Kasumi-1 (cell line): ENCODE measurements at regions not wholly inside any gene's neighbourhood (a gene's known extent, or its start where the extent isn't known, plus 50 kb on each side); places are given as distances from the start of the nearest gene placed in this dataset.

ENCODE experiments used
- DNase-seq, 2 experiments: peaks; one replicate each; lab custom pipeline; 2025; lab: John Stamatoyannopoulos, UW

DNA sequence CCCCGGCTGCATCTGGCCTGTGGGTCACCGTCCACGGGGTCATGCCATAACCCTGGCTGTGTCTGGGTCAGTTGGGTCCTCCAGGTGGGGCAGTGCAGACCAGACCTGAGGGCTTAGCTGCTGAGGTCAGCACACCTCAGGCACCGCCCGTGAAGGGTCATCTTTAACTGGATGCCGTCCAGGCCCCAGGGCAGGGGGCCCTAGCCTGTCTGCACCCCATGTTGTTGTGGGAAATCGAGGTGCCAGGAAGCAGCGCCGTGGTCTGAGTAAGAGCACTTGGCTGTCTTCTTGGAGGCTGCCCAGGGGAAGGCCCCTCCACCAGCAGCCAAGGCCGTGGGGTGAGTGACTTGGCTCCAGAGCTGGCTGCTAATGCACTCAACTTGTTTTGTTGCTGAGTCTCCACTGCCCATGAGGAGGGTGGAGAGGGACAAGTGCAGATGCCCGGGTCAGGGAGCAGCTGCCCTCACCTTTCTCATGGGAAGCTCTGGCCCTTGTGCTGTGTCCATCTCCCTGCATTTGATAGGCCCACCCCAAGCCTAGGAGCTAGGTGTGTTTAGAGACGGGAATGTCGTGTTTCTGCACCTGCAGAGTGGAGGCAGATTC lies 317.2 kb downstream of the TMEM121 start:
- DNase-seq, result no peak

DNA sequence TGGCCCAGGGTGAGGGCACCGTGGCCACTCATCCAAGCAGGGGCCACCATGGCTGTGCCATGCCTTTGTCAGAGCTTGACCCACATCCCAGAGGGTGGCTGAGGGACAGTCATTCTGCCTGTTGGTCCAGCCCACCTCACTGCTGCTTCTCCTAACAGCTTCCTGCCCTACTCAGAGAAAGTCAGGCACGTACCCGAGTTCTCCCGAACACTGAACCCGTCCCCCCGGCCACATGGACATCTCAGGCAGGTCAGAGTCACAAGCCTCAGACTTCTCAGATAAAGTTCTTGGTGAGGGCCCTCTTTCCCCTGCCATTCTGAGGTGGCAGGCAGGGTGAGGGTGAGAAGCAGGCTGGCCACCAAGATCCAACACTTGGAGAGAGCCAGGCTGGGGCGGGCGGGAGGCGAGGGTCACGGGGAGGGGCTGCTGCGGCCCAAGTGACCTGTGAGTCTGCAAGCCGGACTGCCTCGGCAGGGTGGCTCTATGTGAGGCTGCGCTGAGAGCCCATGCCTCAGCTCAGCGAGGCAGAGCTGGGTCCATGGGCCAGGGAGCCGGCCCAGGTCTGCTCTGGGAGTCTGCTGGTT lies 317.8 kb downstream of the TMEM121 start:
- DNase-seq, result no peak

DNA sequence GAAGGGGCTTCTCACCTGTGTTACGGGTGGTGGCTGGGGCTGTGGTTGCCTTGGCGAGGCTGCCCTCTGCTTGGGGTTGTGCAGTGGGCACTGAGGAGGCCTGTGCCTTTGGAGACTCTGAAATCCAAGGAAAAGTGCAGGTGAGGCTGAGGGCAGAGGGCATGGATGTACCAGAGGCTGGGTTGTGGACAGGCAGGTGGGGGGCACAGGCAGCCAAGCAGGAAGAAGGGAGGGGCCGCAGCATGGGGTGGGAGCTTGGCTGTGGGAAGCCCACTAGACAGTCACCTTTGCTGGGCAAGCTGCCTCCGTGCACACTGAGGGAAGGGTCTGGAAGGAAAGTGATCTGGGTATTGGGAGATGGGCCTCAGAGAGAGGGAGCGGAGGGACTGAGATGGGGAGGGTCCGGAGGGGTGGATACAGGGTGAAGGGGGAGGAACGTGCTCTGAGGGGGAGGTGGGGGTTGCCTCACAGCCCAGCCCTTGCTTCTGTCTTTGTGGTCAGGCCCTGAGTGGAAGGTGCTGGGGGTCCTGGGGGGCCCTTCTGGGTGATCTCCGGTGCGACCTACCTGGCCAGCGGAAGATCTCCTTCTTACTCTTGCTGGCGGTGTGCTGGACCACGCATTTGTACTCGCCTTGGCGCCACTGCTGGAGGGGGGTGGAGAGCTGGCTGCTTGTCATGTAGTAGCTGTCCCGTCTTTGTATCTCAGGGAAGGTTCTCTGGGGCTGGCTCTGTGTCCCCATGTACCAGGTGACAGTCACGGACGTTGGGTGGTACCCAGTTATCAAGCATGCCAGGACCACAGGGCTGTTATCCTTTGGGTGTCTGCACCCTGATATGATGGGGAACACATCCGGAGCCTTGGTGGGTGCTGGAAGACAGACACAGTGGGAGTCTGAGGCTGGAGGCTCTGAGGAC lies 318.7 kb downstream of the TMEM121 start:
- DNase-seq, result no peak

DNA sequence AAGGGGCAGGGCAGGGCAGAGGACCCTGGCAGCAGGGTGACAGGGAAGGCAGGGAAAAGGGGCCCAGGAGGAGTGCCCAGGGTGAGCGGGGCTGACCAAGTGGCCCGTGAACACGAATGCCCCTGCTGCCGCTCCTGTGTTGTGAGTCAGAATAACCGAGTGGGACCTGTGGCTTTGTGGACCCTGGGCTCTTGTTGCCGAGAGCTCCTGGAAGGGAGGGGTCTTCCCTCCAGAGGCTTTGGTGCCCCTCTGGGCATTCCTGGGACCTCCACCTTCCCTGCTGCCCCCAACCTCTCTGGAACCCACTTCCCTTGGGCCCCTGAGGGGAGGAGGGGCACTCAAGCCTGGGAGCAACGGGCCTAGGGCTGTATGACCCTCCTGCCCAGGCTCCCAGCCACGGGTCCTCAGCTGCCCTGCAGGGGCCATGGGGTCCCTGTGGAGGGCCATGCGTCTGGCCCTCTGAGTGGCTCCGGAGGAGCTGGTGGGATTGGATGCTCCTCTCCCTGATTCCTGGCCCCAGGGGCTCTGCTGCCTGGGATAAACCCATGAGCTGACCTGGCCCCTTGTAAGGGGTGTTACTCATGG lies 319.4 kb downstream of the TMEM121 start:
- no peak for DNase-seq

DNA sequence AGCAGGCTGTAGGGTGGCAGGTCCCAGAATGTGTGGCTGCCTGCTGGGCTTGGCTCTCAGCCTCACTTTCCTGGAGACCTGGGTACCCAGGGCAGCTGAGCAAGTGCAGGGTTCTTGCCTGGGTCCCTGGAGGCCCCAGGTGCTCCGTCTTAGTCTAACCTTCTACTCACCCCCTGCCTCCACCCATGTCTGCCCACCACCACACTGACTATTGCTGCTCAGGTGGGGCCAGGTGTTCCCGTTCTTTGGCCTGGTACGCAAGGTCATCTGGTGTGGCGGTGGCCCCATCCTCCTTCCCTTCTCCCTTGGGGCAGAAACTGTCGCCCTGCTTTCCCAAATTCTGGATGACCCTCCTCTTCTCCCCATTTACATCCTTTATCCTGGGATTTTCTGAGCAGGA lies 319.9 kb downstream of the TMEM121 start:
- no peak for DNase-seq

DNA sequence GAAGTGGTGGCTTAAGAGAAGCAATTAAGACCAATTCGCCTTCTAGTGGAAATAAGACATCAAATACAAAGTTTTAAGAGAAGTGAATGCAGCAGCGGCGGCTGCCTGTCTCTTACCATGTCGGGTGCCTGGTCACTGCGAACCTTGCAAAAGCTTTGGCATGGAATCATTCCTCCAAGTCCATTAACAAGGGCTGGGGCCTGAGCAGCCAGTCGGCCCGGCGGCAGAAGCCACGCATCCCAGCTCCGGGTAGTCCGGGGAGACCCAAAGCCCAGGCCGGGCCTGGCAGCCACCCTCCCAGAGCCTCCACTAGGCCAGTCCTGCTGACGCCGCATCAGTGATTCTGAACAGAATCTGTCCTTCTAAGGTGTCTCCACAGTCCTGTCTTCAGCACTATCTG lies 321.0 kb downstream of the TMEM121 start:
- DNase-seq, result no peak

DNA sequence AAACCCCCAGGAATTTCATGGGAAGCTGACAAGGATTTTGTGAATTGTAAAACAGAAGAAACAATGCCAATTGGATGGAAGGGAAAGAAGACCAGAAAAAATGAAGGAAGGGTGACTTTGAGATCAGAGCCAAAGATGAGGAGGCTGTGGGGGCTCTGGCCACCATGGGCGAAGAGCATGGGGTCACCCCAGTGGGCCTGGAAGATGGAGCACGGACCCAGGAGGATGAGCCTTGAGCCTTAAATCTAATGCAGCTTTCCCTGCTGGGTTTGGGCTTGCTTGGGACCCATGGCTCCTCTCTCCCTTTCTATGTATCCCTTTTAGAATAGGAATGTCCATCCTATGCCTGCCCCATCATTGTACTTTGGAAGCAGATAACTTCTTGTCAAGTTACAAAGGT lies 322.2 kb downstream of the TMEM121 start:
- DNase-seq, result no peak

DNA sequence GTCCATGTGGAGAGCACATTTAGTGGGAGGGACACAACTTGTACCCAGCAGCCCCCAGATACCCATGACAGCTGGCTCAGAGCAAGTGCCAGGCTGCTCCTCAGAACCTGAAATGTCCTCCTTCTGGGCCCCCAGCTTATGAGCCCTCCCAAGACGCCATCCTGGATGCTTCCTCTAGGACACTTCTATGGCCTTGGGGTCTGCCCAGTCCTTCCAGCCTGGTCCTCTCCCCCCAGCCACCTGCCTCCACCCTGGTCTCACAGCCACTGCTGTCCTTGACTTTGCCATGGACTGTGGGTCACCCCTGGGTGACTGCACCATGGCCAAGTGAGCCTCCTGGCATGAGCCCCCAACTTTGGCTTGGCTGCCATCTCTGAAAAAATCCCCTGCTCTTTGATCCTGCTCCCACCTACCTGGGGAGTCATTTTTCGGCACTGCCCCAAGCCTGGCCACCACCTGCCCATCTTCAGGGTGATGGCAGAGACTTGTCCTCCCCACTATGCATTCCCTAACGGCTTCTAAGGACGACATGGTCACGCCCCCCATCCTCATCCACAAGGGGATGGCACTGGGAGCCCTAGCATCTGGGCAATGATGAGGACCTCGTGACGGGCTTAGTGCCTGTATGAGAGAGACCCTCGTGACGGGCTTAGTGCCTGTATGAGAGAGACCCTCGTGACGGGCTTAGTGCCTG lies 323.7 kb downstream of the TMEM121 start:
- no peak for DNase-seq

DNA sequence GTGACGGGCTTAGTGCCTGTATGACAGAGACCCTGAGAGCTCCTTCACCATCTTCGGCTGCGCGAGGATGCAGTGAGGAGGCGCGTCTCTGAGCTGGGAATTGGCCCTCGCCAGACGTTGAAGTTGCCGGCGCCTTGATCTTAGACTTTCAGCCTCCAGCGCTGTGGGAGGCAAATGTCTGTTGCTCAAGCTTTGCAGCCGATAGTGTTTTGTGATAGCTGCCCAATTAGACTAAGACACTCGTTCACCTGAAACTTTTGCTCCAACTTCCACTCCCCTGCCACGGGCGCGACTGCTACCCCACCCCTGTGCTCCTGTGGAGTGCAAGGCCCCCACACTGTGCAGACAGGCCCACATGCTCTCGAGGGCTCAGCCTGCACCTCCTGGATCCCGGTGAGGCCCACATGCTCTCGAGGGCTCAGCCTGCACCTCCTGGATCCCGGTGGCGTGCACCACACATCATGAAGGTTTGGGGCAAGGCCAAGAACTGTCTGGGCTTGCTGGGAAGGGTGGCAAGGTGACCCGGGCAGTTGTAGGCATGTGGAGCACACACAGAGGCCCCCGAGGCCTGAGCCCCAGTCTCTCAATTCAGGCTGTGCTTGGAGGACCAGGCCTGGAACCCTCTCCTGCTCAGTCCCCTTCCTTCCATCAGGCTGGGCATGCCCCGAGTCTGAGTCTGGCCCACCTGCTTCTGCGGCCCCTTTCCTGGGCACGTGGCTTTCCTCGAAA lies 324.6 kb downstream of the TMEM121 start:
- no peak for DNase-seq

DNA sequence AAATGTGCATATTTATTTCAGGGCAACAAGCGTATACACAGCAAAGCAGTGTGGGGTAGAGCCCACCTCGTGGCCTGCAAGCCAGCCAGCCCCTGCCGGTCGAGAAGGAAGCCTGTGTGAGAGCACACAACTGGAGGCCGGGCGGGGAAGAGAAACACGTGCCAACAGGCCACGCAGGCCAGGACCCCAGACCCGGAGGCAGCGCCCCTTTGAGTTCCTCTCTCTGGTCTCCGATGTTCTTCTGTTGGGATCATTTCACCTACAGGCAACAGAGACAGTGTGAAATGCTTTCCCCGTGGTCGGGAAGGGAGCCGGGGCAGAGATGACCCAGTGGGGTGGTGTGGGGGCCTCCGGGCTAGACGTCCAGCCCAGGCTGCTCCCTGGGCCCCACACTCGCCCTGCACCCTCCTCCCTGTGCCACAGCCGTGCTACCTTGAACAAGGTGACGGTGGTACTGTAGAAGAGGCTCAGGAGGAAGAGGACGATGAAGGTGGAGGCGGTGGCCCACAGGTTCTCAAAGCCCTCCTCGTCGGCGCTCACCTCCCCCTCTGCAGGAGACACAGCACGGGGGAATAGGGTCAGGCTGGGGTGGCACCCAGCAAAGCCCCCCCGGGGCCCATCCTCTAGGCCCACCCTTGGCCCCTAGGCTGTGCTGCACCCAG lies 325.5 kb downstream of the TMEM121 start:
- DNase-seq, result no peak

DNA sequence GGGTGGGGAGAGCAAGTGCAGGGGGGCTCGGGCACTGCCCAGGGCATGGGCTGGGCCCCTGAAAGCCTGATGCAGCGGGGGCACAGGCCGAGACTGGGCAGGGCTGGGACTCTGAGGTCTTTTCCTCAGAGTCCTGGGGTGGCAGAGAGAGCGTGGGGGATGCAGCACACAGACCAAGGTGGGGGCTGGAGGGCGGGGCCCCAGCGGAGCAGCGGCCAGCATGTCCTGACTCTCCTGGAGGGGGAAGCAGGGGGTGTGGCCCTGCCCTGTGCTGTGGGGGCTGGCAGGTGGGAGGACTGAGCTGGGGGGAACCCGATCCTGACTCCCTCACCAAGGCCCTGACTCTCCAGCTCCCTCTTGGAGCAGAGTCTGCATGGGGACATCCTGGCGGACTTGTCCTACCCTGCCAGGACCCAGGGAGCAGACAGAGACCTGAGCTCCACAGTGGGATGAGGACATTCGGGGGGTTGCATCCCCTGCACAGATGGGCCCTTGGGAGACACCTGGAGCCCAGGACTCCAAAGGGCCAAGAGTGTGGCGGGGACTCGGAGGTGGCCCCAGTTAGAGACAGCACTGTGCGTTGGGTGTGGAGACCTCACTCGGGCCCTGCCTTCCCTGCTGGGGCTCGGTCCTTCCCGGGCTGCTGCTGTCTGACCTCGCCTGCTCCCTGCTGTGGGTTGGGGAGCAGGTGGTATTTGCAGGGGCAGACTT lies 326.1 kb downstream of the TMEM121 start:
- DNase-seq, result no peak

DNA sequence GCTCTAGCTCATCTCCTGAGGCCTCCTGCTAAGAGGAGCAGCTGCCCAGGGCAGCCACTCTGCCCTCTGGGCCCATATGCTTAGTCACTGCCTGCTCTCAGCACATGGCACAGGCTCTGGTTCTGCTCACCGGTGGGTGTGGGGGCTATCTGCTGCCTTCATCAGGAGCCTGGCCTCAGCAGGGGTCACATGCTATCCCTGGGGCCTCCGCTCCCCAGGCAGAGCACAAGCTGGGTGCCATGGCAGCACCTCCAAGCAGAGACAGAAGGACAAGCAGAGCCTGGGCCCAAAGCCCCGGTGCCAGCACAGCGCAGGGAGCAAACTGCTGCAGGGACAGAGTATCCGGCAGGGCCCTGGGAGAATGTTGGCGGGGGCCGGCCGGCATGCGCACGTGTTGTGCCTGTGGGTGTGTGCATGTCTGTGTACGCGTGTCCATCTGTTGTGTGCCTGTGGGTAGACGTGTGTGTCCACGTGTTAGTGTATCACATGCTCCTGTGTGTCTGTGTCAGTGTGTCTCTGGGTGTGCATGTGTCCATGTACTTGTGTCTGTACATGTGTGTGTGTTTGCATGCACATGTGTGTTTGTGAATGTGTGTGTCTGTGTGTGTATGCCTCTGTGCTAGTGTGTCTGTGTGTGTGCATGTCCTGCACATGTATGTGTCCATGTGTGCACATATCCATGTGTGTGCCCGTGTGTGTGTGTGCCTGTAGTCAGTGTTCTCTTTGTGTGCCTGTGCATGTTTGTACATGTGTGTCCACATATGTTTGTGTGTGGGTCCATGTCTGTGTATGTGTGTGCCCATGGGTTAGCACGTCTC lies 326.9 kb downstream of the TMEM121 start:
- DNase-seq, result no peak

DNA sequence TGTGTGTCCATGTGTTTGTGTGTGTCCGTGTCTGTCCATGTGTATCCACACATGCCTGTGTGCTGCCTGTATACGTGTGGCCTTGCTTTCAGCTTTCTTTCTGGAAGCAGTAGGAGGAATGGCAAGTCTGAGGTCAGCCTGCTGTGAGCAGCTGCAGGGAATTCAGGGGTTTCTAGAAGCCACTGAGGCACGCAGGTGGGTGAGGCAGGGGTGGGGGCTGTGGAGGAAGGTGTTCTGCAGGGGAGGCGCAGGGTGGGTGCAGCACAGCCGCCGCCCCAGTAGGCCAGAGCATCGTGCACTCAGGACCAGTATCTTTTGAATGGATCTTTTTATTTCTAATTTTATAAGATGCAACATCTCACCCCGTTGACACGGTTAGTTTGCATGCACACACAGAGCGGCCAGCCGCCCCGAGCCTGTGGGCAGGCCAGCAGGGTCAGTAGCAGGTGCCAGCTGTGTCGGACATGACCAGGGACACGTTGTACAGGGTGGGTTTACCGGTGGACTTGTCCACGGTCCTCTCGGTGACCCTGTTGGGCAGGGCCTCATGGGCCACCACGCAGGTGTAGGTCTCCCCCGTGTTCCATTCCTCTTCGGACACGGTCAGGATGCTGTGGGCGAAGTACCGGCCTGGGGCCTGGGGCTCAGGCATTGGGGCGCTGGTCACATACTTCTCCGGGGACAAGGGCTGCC lies 327.7 kb downstream of the TMEM121 start:
- no peak for DNase-seq

DNA sequence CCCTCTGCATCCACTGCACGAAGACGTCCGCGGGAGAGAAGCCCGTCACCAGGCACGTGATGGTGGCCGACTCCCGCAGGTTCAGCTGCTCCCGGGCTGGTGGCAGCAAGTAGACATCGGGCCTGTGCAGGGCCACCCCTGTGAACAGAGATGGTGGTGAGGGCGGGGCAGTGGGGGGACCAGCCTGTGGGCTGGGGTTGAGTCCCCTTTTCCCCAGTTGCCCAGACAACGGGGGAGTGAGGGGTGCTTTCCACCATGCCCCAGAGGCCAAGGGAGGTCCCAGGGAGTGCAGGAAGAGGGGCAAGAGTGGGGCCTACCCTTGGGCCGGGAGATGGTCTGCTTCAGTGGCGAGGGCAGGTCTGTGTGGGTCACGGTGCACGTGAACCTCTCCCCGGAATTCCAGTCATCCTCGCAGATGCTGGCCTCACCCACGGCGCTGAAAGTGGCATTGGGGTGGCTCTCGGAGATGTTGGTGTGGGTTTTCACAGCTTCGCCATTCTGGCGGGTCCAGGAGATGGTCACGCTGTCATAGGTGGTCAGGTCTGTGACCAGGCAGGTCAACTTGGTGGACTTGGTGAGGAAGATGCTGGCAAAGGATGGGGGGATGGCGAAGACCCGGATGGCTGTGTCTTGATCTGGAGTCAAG lies 328.3 kb downstream of the TMEM121 start:
- DNase-seq, result no peak

DNA sequence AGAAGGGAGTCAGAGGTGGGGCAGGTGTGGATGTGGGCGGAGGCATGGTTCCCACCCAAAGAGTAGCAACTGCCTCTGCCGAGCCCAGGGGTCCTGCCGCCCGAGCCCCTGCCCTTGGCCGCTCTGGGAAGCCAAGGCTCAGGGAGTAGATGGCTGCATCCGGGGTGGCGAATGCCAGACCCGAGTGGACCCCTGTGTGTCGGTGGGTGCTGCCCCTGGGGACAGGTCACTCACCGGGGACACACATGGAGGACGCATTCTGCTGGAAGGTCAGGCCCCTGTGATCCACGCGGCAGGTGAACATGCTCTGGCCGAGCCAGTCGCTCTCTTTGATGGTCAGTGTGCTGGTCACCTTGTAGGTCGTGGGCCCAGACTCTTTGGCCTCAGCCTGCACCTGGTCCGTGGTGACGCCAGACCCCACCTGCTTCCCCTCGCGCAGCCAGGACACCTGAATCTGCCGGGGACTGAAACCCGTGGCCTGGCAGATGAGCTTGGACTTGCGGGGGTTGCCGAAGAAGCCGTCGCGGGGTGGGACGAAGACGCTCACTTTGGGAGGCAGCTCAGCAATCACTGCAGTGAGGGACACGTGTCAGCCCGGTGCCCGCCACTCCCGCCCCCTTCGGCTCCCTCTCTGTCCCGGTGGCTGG lies 329.0 kb downstream of the TMEM121 start:
- DNase-seq, result no peak

DNA sequence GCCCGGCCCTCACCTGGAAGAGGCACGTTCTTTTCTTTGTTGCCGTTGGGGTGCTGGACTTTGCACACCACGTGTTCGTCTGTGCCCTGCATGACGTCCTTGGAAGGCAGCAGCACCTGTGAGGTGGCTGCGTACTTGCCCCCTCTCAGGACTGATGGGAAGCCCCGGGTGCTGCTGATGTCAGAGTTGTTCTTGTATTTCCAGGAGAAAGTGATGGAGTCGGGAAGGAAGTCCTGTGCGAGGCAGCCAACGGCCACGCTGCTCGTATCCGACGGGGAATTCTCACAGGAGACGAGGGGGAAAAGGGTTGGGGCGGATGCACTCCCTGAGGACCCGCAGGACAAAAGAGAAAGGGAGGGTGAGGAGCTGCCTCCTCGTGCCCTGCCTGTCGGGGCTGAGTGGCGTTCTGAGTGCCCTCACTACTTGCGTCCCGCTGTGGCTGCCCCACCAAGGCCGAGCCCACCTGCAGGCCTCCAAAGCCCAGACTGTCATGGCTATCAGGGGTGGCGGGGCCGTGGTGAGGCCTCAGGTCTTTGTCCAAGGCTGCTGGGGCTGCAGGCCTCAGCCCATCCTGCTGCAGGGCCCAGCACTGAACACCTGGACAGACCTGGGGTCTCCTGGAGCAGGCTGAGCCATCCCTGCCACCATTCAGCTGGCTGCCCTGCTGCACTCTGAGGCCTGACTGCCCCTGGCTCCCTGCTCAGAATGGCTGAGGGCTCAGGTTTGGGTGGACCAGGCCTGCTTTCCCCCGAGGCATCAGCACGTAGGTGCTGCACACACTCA lies 329.7 kb downstream of the TMEM121 start:
- DNase-seq, result no peak

DNA sequence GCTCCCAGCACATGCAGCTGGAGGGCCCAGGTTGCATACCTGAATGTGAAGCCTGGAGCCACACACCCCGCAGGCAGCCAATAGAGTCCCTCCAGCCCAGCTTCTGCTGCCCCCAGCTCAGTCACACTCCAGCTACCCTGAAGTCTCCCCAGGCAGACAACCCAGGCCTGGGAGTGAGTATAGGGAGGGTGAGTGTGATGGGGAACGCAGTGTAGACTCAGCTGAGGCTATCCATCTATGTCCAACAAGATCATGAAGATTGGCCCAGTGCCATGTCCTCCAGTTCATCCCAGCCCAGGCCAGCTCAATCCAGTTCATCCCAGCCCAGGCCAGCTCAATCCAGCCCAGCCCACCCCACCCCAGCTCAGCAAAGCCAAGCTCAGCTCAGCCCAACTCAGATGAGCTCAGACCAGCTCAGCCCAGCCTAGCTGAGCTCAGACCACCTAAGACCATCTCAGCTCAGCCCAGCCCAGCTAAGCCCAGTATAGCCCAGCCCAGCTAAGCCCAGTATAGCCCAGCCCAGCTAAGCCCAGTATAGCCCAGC lies 330.4 kb downstream of the TMEM121 start:
- no peak for DNase-seq
